Activated CD8-positive, alpha-beta T cell treated with anti-CD3 and anti-CD28 coated beads for 36 hours (primary cell): ENCODE measurements at regions not wholly inside any gene's neighbourhood (a gene's known extent, or its start where the extent isn't known, plus 50 kb on each side); places are given as distances from the start of the nearest gene placed in this dataset.

Source experiments
- ATAC-seq: fragments of 200-7000 bp; cut with Tn5 transposase; one replicate; pipeline ENCODE4 v1.10.0; 2021; ENCODE audit warnings: mild to moderate bottlenecking, moderate library complexity
- CTCF ChIA-PET: fragments of 350-600 bp; sonication (Branson Sonifier 250); formaldehyde crosslinking; loops from one replicate; lab custom pipeline; 2021; ENCODE audit warnings: antibody characterized with exemption; lab: Charles Lee
- POLR2A ChIA-PET: fragments of 350-600 bp; sonication (Branson Sonifier 250); formaldehyde crosslinking; loops from one replicate; lab custom pipeline; 2021; ENCODE audit warnings: antibody characterized with exemption; lab: Charles Lee
- DNase-seq: peaks from one replicate; pipeline ENCODE4 v3.0.0-alpha.2; 2020
- H3K27ac Mint-ChIP-seq: one replicate; pipeline ENCODE4 v1.8.0; 2021; ENCODE audit warnings: mild to moderate bottlenecking, mixed read lengths
- H3K27me3 Mint-ChIP-seq: one replicate; pipeline ENCODE4 v1.8.0; 2021; ENCODE audit warnings: mixed read lengths
- H3K36me3 Mint-ChIP-seq: one replicate; pipeline ENCODE4 v1.8.0; 2021; ENCODE audit warnings: low read depth, mixed read lengths
- H3K4me1 Mint-ChIP-seq: one replicate; pipeline ENCODE4 v1.8.0; 2021; ENCODE audit warnings: low read depth, mixed read lengths
- H3K4me3 Mint-ChIP-seq: one replicate; pipeline ENCODE4 v1.8.0; 2021; ENCODE audit warnings: mild to moderate bottlenecking, moderate library complexity, mixed read lengths
- H3K9me3 Mint-ChIP-seq: one replicate; pipeline ENCODE4 v1.8.0; 2021; ENCODE audit warnings: mixed read lengths
- intact Hi-C: fragments of 100-400 bp; cut with micrococcal nuclease; formaldehyde crosslinking; loops from one replicate; pipeline ENCODE4 v1.10.0; 2022
- TF ChIP-seq, protein P1 (sequence below): fragments of 200-600 bp; IDR thresholded peaks from one replicate; pipeline ENCODE4 v1.8.0; 2022; ENCODE audit warnings: antibody characterized with exemption, mild to moderate bottlenecking

DNA sequence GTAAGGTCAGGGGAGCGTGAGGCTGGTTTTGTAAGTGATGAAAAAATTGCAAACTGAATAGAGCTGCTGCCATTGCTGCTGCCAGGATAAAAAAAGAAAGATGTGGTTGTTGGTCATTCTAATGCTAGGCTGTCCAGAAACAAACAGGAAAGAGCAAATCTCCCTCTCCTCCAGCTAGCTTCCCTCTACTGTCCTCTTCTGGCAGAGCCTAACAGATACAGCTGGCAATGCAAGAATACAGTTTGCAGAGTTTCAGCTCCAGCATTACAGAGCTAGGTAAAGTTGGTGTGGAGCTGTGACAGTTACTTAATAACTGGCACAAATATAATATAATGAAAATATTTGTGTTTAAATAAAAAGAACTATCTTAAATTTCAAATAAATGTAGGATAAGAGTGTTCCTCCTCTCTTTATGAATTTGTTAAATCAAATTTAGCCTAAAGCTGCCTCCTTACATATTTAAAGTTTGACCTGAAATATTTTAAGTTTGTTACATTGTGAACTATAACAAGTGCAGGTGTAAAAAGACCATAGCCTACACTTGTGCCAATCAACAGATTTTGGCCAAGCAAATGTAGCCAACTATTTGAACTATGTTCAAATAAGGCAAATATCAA, 407.7 kb downstream of the SH2D4B start:
- H3K4me1 Mint-ChIP-seq = no peaks in the 10 kb centered on the region
- H3K4me3 Mint-ChIP-seq = no peak overlapping the region
- DNase-seq = no peak
- H3K9me3 Mint-ChIP-seq = no peaks in the 10 kb centered on the region
- H3K27me3 Mint-ChIP-seq = peaks cover 9% of the 10 kb centered on the region
- CTCF ChIA-PET = interaction anchor here (1.0 to 1.9 kb wide), 4 partner anchors 9 to 282 kb away, joined by 3 to 5 read pairs (median 4); no protein-coding TSS in a partner anchor
- POLR2A ChIA-PET = no interaction called here
- TF ChIP-seq, protein P1, sequence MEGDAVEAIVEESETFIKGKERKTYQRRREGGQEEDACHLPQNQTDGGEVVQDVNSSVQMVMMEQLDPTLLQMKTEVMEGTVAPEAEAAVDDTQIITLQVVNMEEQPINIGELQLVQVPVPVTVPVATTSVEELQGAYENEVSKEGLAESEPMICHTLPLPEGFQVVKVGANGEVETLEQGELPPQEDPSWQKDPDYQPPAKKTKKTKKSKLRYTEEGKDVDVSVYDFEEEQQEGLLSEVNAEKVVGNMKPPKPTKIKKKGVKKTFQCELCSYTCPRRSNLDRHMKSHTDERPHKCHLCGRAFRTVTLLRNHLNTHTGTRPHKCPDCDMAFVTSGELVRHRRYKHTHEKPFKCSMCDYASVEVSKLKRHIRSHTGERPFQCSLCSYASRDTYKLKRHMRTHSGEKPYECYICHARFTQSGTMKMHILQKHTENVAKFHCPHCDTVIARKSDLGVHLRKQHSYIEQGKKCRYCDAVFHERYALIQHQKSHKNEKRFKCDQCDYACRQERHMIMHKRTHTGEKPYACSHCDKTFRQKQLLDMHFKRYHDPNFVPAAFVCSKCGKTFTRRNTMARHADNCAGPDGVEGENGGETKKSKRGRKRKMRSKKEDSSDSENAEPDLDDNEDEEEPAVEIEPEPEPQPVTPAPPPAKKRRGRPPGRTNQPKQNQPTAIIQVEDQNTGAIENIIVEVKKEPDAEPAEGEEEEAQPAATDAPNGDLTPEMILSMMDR = no peak
- no peaks in the 10 kb centered on the region for H3K36me3 Mint-ChIP-seq
- no peak overlapping the region for H3K27ac Mint-ChIP-seq
- no peak for ATAC-seq
- intact Hi-C loops = no loop called here

DNA sequence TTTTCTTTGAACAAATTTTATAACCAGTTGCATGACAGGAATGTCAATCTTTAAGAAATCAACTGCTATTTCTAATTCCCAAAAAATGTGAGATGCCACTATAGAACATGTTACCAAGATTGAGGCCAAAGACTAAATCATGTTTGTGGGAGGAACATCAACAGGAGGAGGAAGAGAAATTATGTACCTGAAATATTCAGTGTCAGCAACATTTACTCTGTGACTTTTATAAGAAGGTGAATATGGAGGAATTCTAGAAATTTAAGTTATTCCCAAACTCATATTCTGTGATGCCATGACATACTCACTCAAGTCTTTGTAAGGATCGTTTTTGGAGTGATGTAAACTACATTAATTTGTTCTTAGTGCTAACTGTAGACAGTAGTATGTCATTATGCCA, 408.4 kb downstream of the SH2D4B start:
- H3K27me3 Mint-ChIP-seq = peaks cover 8% of the 10 kb centered on the region
- H3K4me1 Mint-ChIP-seq = no peaks in the 10 kb centered on the region

DNA sequence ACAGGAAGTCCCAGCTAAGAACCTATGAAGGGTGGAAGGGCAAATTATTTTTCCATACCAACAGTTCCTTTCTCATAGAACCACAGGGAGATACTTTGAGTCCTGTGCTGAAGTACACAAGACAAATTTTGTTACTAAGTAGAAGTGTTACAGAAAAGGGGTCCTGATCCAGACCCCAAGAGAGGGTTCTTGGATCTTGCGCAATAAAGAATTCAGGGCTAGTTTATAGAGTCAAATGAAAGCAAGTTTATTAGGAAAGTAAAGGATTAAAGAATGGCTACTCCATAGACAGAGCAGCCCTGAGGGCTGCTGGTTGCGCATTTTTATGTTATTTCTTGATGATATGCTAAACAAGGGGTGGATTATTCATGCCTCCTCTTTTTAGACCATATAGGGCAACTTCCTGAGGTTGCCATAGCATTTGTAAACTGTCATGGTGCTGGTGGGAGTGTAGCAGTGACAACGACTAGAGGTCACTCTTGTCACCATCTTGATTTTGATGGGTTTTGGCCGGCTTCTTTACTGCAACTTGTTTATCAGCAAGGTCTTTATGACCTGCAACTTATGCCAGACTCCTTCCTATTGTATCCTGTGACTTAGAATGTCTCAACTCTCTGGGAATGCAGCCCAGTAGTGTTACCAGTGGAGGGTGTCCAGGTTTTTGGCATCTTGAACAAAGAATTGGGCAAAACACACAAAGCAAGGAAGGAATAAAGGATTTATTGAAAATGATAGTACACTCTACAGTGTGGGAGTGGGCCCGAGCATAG, 409.4 kb downstream of the SH2D4B start:
- intact Hi-C loops = no loop called here
- Mint-ChIP-seq H3K9me3 (no peaks in the 10 kb centered on the region), H3K36me3 (no peaks in the 10 kb centered on the region), H3K4me3 (no peak overlapping the region), H3K4me1 (no peaks in the 10 kb centered on the region), H3K27me3 (peaks cover 5% of the 10 kb centered on the region), H3K27ac (no peak overlapping the region)
- ATAC-seq = no peak
- CTCF ChIA-PET = no interaction called here
- POLR2A ChIA-PET = no interaction called here
- TF ChIP-seq, protein P1 = no peak
- no peak for DNase-seq

More for the DNA sequence above, 408.4 kb downstream of the SH2D4B start:
- ATAC-seq (no peak), DNase-seq (no peak)
- no peaks in the 10 kb centered on the region for H3K36me3 Mint-ChIP-seq
- ChIA-PET CTCF (interaction anchor here (1.1 to 1.9 kb wide), 3 partner anchors 9 to 246 kb away, joined by 4 to 5 read pairs (median 4); no protein-coding TSS in a partner anchor), POLR2A (no interaction called here)
- H3K9me3 Mint-ChIP-seq = no peaks in the 10 kb centered on the region
- intact Hi-C loops = no loop called here
- H3K27ac Mint-ChIP-seq = no peak overlapping the region
- H3K4me3 Mint-ChIP-seq = no peak overlapping the region
- TF ChIP-seq, protein P1 = no peak

DNA sequence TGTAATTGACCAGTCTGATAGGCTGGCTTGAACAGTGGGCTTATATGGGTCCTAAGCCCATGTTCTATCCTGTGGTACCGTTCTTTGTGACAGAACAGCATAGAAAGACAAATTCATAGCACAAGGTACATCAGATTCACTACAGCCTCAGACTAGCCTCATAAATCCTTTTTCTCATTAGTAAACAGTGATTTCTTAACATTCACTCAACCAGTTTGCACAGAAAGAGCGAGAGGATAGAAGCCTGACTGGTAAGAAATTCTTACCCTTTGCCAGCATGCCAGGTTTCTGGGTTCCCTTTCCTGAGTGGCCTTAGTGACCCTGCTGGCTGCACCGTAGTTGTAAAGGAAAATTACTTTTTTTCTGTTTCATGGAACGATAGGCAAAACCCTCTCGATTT, 412.1 kb downstream of the SH2D4B start:
- TF ChIP-seq, protein P1 = no peak
- H3K27me3 Mint-ChIP-seq = peaks cover 5% of the 10 kb centered on the region
- DNase-seq (no peak), ATAC-seq (no peak)
- H3K9me3 Mint-ChIP-seq = no peaks in the 10 kb centered on the region
- ChIA-PET CTCF (no interaction called here), POLR2A (no interaction called here)
- intact Hi-C loops = no loop called here
- no peak overlapping the region for H3K27ac Mint-ChIP-seq
- H3K36me3 Mint-ChIP-seq = no peaks in the 10 kb centered on the region
- H3K4me1 Mint-ChIP-seq = no peaks in the 10 kb centered on the region
- no peak overlapping the region for H3K4me3 Mint-ChIP-seq

DNA sequence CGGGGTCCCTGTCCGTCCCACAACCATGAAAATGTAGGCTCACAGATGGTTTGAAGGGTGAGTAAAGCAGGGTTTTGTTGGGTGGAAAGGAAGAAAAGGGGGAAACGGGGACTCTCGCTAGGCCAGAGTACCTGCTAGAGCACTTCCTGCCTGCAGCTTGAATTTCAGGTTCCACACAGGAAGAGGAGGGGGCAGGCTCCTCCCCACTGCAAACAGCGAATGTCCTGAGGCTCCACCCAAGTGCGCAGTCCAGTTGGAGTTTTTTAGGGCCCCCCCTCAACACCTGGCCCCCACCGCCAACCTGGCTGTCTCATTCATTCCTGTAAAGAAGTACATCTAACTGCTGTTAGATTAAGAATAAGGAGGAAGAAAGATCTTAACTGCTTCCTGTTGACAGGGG, 414.7 kb downstream of the SH2D4B start:
- Mint-ChIP-seq H3K4me1 (no peaks in the 10 kb centered on the region), H3K27ac (no peak overlapping the region), H3K9me3 (no peaks in the 10 kb centered on the region), H3K4me3 (no peak overlapping the region), H3K36me3 (no peaks in the 10 kb centered on the region), H3K27me3 (peaks cover under 1% of the 10 kb centered on the region)
- intact Hi-C loops = no loop called here
- ChIA-PET POLR2A (no interaction called here), CTCF (no interaction called here)
- TF ChIP-seq, protein P1 = no peak
- ATAC-seq (no peak), DNase-seq (no peak)
